Astrocyte (in vitro differentiated cells and primary cell): ENCODE measurements at regions not wholly inside any gene's neighbourhood (a gene's known extent, or its start where the extent isn't known, plus 50 kb on each side); places are given as distances from the start of the nearest gene placed in this dataset.

Experiments
- DNase-seq: peaks from one replicate; pipeline ENCODE4 v3.0.0-alpha.2; 2010; ENCODE audit warnings: low read depth
- FAIRE-seq: peaks from 2 replicates; lab custom pipeline; 2011; peaks lifted over from hg19 to GRCh38; lab: Jason Lieb, UNC
- H2AFZ ChIP-seq: 2 replicates; pipeline ENCODE4 v1.6.0; 2012; ENCODE audit warnings: low read depth, low read length, inconsistent platforms
- H3K27ac ChIP-seq: 2 replicates; pipeline ENCODE4 v1.5.1; 2011; ENCODE audit warnings: low read depth, low read length, inconsistent platforms
- H3K27me3 ChIP-seq: 2 replicates; pipeline ENCODE4 v1.6.0; 2011; ENCODE audit warnings: low read length, inconsistent platforms; ENCODE audit not compliant: insufficient read depth
- H3K36me3 ChIP-seq: 2 replicates; pipeline ENCODE4 v1.5.1; 2011; ENCODE audit warnings: low read length, inconsistent platforms; ENCODE audit not compliant: insufficient read depth
- H3K4me1 ChIP-seq: 2 replicates; pipeline ENCODE4 v1.5.1; 2011; ENCODE audit warnings: low read length, inconsistent platforms; ENCODE audit not compliant: insufficient read depth
- H3K4me2 ChIP-seq: 2 replicates; pipeline ENCODE4 v1.6.0; 2012; ENCODE audit warnings: low read length, inconsistent platforms
- H3K4me3 ChIP-seq: 2 replicates; pipeline ENCODE4 v1.5.1; 2011; ENCODE audit warnings: low read depth, mild to moderate bottlenecking, low read length, inconsistent platforms; ENCODE audit not compliant: insufficient read depth
- H3K79me2 ChIP-seq: 2 replicates; pipeline ENCODE4 v1.6.0; 2012; ENCODE audit warnings: mild to moderate bottlenecking, low read length, inconsistent platforms; ENCODE audit not compliant: insufficient read depth
- H3K9ac ChIP-seq: 2 replicates; pipeline ENCODE4 v1.6.0; 2012; ENCODE audit warnings: mild to moderate bottlenecking, low read length, inconsistent platforms
- H3K9me3 ChIP-seq: 2 replicates; pipeline ENCODE4 v1.5.1; 2012; ENCODE audit warnings: low read depth, mild to moderate bottlenecking, low read length, inconsistent platforms; ENCODE audit not compliant: insufficient read depth
- H4K20me1 ChIP-seq: 2 replicates; pipeline ENCODE4 v1.6.0; 2012; ENCODE audit warnings: low read length, inconsistent platforms; ENCODE audit not compliant: insufficient read depth
- H3K27ac Mint-ChIP-seq: one replicate; pipeline ENCODE4 v1.8.0; 2021; ENCODE audit warnings: mild to moderate bottlenecking, mixed read lengths; ENCODE audit not compliant: unreplicated experiment
- H3K27me3 Mint-ChIP-seq: one replicate; pipeline ENCODE4 v1.8.0; 2021; ENCODE audit warnings: low read depth, mixed read lengths; ENCODE audit not compliant: unreplicated experiment
- H3K36me3 Mint-ChIP-seq: one replicate; pipeline ENCODE4 v1.8.0; 2021; ENCODE audit warnings: low read depth, mixed read lengths; ENCODE audit not compliant: unreplicated experiment
- H3K4me1 Mint-ChIP-seq: one replicate; pipeline ENCODE4 v1.8.0; 2021; ENCODE audit warnings: low read depth, mixed read lengths; ENCODE audit not compliant: unreplicated experiment
- H3K4me3 Mint-ChIP-seq: one replicate; pipeline ENCODE4 v1.8.0; 2021; ENCODE audit warnings: mild to moderate bottlenecking, moderate library complexity, mixed read lengths; ENCODE audit not compliant: unreplicated experiment
- H3K9me3 Mint-ChIP-seq: one replicate; pipeline ENCODE4 v1.8.0; 2021; ENCODE audit warnings: mild to moderate bottlenecking, mixed read lengths; ENCODE audit not compliant: unreplicated experiment
- EZH2 ChIP-seq: IDR thresholded peaks from 2 replicates; pipeline ENCODE4 v1.6.1; 2012; ENCODE audit warnings: mild to moderate bottlenecking, low read length, inconsistent platforms; ENCODE audit not compliant: insufficient read depth
- TF ChIP-seq, protein P1 (sequence below): IDR thresholded peaks from 2 replicates; pipeline ENCODE4 v1.5.1; 2011; ENCODE audit warnings: low read depth, mild to moderate bottlenecking, inconsistent platforms, low read length, moderate library complexity; ENCODE audit not compliant: insufficient read depth

DNA sequence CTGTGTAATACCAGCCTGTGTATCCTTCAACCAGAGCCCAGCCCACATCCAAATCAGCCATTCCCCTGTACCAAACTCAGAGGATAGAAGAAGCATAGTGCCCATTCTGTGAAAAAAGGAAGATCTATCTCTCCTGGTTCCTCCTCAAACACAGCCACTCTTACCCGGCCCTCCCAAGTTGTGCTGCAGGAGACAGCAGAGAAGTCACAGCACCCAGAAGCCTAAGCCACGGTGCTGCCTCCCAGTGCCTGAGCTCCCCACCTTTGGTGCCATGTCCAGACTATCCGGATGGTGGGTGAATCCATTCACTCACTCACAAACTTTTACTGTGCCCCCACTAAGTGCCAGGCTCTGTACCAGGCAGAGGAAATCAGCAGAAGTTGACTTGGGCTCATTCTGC lies 166.0 kb upstream of the ZMIZ1 start:
- H4K20me1 ChIP-seq = no peaks in the 10 kb centered on the region
- Mint-ChIP-seq H3K4me1 (no peaks in the 10 kb centered on the region), H3K4me3 (no peak overlapping the region), H3K27me3 (peaks cover 40% of the 10 kb centered on the region), H3K9me3 (no peaks in the 10 kb centered on the region), H3K36me3 (no peaks in the 10 kb centered on the region), H3K27ac (no peak overlapping the region)
- no peaks in the 10 kb centered on the region for H3K79me2 ChIP-seq
- no peak overlapping the region for H2AFZ ChIP-seq
- H3K4me2 ChIP-seq = no peak overlapping the region
- H3K27ac ChIP-seq = no peak overlapping the region
- H3K9me3 ChIP-seq = no peaks in the 10 kb centered on the region
- no peak overlapping the region for H3K9ac ChIP-seq
- DNase-seq = no peak
- no peaks in the 10 kb centered on the region for H3K36me3 ChIP-seq
- H3K4me1 ChIP-seq = no peaks in the 10 kb centered on the region
- TF ChIP-seq, protein P1, sequence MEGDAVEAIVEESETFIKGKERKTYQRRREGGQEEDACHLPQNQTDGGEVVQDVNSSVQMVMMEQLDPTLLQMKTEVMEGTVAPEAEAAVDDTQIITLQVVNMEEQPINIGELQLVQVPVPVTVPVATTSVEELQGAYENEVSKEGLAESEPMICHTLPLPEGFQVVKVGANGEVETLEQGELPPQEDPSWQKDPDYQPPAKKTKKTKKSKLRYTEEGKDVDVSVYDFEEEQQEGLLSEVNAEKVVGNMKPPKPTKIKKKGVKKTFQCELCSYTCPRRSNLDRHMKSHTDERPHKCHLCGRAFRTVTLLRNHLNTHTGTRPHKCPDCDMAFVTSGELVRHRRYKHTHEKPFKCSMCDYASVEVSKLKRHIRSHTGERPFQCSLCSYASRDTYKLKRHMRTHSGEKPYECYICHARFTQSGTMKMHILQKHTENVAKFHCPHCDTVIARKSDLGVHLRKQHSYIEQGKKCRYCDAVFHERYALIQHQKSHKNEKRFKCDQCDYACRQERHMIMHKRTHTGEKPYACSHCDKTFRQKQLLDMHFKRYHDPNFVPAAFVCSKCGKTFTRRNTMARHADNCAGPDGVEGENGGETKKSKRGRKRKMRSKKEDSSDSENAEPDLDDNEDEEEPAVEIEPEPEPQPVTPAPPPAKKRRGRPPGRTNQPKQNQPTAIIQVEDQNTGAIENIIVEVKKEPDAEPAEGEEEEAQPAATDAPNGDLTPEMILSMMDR = no peak
- TF ChIP-seq EZH2 = no peak
- no peak overlapping the region for H3K4me3 ChIP-seq
- no peak for FAIRE-seq
- H3K27me3 ChIP-seq = no peaks in the 10 kb centered on the region

DNA sequence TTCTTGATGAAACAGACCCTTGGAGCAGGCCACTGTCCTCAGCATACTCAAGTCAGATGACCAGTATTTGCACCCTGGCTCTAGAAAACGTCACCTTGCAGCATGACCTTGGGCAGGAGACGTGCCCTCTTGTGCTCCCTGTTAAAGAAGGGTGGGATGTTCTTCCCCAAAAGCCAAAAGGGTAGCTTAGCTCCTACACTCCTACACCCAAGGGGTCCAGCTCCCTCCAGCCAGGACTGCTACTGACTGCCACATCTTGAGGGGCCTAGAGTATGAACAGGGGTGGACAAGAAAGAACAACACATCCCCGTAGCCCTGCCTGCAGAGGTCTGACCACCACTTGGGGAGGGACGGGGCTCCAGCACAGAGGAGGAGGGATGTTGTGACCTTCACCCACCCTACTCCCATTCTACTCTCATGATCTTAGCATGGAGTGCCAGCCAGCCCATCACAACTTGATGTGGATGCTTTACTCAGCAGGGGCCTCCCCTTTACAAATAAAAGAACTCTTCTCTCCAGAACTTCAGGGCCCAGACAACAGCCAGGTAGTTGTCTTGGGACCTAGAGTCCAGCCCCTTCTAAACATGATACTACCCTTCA lies 165.3 kb upstream of the ZMIZ1 start:
- no peaks in the 10 kb centered on the region for H3K4me1 Mint-ChIP-seq
- H3K4me3 ChIP-seq = no peak overlapping the region
- no peak overlapping the region for H3K27ac Mint-ChIP-seq
- no peaks in the 10 kb centered on the region for H3K4me1 ChIP-seq
- no peak overlapping the region for H3K4me3 Mint-ChIP-seq
- no peak overlapping the region for H3K9ac ChIP-seq
- H3K4me2 ChIP-seq = no peak overlapping the region
- H3K9me3 Mint-ChIP-seq = no peaks in the 10 kb centered on the region
- no peak overlapping the region for H3K27ac ChIP-seq
- no peaks in the 10 kb centered on the region for H3K36me3 Mint-ChIP-seq
- H3K27me3 ChIP-seq = peaks cover 3% of the 10 kb centered on the region
- H4K20me1 ChIP-seq = no peaks in the 10 kb centered on the region
- DNase-seq (no peak), FAIRE-seq (no peak)
- H3K79me2 ChIP-seq = no peaks in the 10 kb centered on the region
- H3K9me3 ChIP-seq = no peaks in the 10 kb centered on the region
- TF ChIP-seq EZH2 = no peak
- TF ChIP-seq, protein P1 = no peak
- peaks cover 42% of the 10 kb centered on the region for H3K27me3 Mint-ChIP-seq
- no peaks in the 10 kb centered on the region for H3K36me3 ChIP-seq
- H2AFZ ChIP-seq = no peak overlapping the region

DNA sequence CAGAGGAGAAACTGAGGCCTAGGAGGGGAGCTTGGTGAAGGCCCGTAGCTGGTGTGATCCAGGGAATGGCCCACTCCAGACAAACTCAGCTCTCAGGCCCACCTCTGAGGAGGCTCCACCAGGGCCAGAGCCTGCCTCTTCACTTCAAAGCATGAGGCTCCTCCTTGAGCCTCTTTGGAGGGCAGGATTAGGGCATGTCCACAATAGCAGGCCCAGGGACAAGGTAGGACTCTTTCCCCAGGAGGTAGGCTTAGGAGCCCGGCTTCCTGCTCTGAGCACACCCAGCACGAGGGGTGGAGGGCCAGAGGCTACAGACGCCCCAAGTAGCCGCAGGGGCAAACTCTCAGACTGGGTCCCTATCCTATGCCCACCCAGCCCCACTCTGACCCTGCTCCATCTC lies 164.6 kb upstream of the ZMIZ1 start:
- H3K27me3 Mint-ChIP-seq = peaks cover 44% of the 10 kb centered on the region
- H3K9ac ChIP-seq = no peak overlapping the region
- DNase-seq (no peak), FAIRE-seq (no peak)
- no peak overlapping the region for H3K4me3 Mint-ChIP-seq
- H3K36me3 Mint-ChIP-seq = no peaks in the 10 kb centered on the region
- H3K27ac Mint-ChIP-seq = no peak overlapping the region
- no peaks in the 10 kb centered on the region for H4K20me1 ChIP-seq
- H3K4me1 Mint-ChIP-seq = no peaks in the 10 kb centered on the region
- no peaks in the 10 kb centered on the region for H3K79me2 ChIP-seq
- H3K27ac ChIP-seq = no peak overlapping the region
- H3K4me1 ChIP-seq = no peaks in the 10 kb centered on the region
- TF ChIP-seq, protein P1 = no peak
- no peak for TF ChIP-seq EZH2
- H3K4me2 ChIP-seq = no peak overlapping the region
- peaks cover 7% of the 10 kb centered on the region for H3K27me3 ChIP-seq
- no peak overlapping the region for H2AFZ ChIP-seq
- no peaks in the 10 kb centered on the region for H3K36me3 ChIP-seq
- H3K9me3 Mint-ChIP-seq = no peaks in the 10 kb centered on the region
- no peaks in the 10 kb centered on the region for H3K9me3 ChIP-seq
- no peak overlapping the region for H3K4me3 ChIP-seq
